Stimulated activated CD8-positive, alpha-beta memory T cell treated with anti-CD3 and anti-CD28 coated beads, Interleukin-12 subunit alpha, Interleukin-12 subunit beta, amount 100 ng/mL, for 1 hour (primary cell): ENCODE measurements at regions not wholly inside any gene's neighbourhood (a gene's known extent, or its start where the extent isn't known, plus 50 kb on each side); places are given as distances from the start of the nearest gene placed in this dataset.
A peak's percentile ranks its signal among the peaks of the same experiment; 100 is the strongest.

Experiments used
- DNase-seq: peaks from one replicate; pipeline ENCODE4 v3.0.0-alpha.2; 2020; ENCODE audit warnings: low read depth

- DNase-seq, result no peak
Measured at GRCh38 chr12:124395284-124395752, 100.4 kb downstream of the RFLNA start.

- DNase-seq, result no peak
Measured at GRCh38 chr12:124394462-124395128, 99.7 kb downstream of the RFLNA start.

- no peak for DNase-seq
Measured at GRCh38 chr12:124393831-124394230, 98.9 kb downstream of the RFLNA start.

- DNase-seq, result no peak
Measured at GRCh38 chr12:124393414-124393790, 98.5 kb downstream of the RFLNA start.

GRCh38 chr12:124392667-124393413 lies 97.9 kb downstream of the RFLNA start:
- no peak for DNase-seq

- no peak for DNase-seq
Measured at GRCh38 chr12:124392271-124392666, 97.4 kb downstream of the RFLNA start.

GRCh38 chr12:124391340-124392261 lies 96.7 kb downstream of the RFLNA start:
- DNase-seq, result no peak

- no peak for DNase-seq
Measured at GRCh38 chr12:124390442-124391097, 95.7 kb downstream of the RFLNA start.

- no peak for DNase-seq
Measured at GRCh38 chr12:124389725-124390441, 95.0 kb downstream of the RFLNA start.

GRCh38 chr12:124389138-124389724 lies 94.3 kb downstream of the RFLNA start:
- peak; percentile 30 for DNase-seq

- DNase-seq, result no peak
Measured at GRCh38 chr12:124388679-124389137, 93.8 kb downstream of the RFLNA start.

- DNase-seq, result no peak
Measured at GRCh38 chr12:124388038-124388671, 93.3 kb downstream of the RFLNA start.

GRCh38 chr12:124387528-124387911 lies 92.6 kb downstream of the RFLNA start:
- DNase-seq, result no peak

GRCh38 chr12:124386661-124387527 lies 92.0 kb downstream of the RFLNA start:
- no peak for DNase-seq

- no peak for DNase-seq
Measured at GRCh38 chr12:124386059-124386458, 91.2 kb downstream of the RFLNA start.

- DNase-seq, result no peak
Measured at GRCh38 chr12:124385219-124385969, 90.5 kb downstream of the RFLNA start.

- DNase-seq, result no peak
Measured at GRCh38 chr12:124384299-124384894, 89.5 kb downstream of the RFLNA start.

- no peak for DNase-seq
Measured at GRCh38 chr12:124383028-124383427, 88.1 kb downstream of the RFLNA start.
